NCI-H226 (cell line): ENCODE measurements at regions not wholly inside any gene's neighbourhood (a gene's known extent, or its start where the extent isn't known, plus 50 kb on each side); places are given as distances from the start of the nearest gene placed in this dataset.

ENCODE experiments used
- DNase-seq: peaks from one replicate; pipeline ENCODE4 v3.0.0-alpha.2; 2015

DNA sequence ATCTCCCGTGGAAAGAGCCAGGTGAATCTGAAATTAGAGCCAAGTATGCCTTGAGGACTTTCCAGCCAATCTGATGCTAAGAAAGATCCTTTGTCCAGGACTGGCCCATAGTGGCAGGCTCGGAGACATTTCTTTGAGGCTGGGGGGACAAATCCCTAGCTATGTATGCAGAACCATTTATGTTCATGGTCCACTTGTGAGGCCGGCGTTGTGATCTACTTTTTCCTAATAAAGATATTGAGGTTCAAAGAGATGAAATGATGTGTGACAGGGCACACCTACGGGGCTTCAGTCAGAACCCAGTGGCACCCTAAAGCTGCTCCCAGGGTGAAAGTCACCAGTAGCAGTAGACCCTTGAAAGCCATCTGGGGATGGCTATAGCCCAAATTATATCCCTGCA, 120.3 kb upstream of the MAFB start:
- DNase-seq: no peak

GRCh38 chr20:40810332-40811000, 121.4 kb upstream of the MAFB start:
- DNase-seq: no peak

- DNase-seq: no peak
Measured at GRCh38 chr20:40811004-40811403, 122.0 kb upstream of the MAFB start.

- no peak for DNase-seq
Measured at GRCh38 chr20:40811660-40812414, 122.8 kb upstream of the MAFB start.

DNA sequence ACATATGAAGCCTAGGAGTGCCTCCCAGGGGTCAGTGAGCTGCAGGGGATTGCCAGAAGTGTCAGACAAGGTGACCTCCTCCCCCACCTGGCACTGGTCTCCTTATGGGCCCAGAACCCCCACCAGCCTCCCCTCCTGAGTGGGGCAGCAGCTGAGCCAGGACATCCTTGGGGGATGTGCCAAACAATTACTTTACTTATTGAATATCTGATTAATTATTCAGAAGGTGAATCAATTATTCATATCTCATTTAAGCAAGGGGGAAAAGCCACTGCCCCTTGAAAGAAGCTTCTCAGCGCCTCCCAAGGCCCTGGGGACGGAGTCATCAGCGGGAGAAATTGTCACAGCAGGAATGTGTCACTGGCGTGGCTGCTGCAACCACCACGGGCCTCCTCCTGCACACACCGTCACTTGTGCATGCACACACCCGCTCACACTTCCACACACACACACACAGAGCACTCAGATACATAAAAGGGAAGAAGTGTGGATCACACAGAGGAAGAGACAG, 123.4 kb upstream of the MAFB start:
- DNase-seq: no peak

- DNase-seq: no peak
Measured at GRCh38 chr20:40813029-40813431, 124.0 kb upstream of the MAFB start.

DNA sequence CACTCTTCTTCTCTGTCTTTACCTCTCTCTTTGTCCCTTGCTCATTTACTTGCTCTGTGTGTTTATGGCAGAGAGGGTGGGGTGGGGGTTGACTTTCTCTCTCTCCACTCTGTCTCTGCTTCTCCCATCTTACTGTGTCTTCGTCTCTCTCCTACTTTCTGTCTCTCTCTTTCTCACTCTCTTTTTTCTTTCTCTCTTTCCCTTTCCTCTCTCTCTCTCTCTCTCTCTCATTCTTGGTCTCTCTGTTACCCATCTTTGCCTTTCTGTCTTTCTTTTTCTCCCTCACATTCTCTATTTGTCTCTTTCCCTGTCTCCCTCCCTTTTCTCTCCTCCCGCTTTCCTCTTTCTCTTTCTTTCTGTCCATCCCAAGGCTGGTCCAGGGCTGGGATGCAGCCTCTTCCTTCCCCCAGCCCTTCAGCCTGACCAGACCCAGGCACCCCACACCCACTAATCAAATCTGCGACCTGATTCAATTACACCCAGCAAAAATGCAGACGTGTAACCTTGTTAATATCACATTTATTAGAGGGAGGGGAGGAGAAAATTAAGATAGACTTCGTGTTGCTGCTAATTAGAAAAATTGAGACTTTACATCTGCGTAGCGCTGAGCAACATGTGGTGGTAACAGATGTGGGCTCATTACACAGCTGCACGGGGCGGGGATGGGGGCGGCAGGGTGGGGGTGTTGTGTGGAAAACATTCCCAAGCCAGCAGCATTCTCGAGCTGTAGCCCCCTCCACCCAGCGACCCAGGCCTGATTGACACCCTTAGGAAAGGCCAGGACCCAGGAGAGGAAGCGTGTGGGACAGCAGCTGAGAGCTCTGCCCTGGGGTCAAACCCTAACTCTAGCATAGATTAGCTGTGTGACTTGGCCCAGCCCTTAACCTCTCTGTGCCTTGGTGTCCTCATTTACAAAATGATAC, 124.9 kb upstream of the MAFB start:
- no peak for DNase-seq

DNA sequence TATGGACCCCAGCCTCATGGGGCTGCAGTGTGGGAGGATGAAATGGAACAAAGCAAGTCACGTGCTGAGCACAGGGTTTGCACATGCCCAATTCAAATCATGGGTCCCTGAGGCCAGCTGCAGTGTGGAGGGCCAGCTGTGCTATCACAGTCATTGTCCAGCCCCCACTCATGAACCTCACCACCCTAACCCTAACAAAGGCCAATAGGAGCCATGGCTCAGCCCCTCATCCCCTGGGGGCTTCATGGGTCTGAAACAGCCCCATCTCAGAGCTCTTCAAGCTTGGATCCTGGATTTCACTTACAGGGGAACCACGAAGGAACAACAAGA, 125.6 kb upstream of the MAFB start:
- DNase-seq: no peak

- DNase-seq: no peak
Measured at GRCh38 chr20:40815156-40816038, 126.4 kb upstream of the MAFB start.

DNA sequence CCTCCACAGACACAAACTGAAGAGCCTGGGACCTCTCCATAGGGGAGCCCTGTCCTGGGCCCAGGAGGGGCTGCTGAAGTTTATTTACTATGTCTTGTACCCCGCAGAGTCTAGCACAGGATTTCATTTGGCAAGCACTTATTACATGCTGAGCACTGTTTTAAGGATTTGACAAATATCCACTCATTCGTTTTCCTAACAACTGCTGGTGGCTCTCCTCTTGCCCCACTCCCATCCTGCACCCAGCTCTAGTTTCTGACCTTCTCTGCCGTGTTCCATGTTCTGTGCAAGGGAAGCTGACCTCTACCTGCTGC, 127.0 kb upstream of the MAFB start:
- DNase-seq: no peak

- DNase-seq: no peak
Measured at GRCh38 chr20:40821429-40821828, 132.4 kb upstream of the MAFB start.

DNA sequence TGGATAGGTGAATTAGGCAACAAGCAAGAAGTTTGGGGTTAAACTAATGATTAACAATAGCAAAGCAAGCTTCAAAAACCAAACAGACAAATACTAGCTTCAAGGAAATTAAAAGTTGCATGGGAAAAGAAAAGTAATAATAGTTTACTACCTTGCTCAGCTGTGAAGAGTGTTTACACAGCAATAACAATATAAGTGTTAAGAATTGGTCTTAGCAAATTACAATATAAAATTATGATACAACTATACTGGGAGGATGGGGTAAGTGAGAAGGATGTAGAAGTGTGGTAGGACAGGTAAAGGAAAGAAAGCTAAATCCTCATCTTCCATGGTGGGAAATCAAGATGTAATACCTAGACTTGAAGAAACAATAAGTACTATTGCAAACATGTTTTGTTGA, 137.7 kb upstream of the MAFB start:
- no peak for DNase-seq

DNA sequence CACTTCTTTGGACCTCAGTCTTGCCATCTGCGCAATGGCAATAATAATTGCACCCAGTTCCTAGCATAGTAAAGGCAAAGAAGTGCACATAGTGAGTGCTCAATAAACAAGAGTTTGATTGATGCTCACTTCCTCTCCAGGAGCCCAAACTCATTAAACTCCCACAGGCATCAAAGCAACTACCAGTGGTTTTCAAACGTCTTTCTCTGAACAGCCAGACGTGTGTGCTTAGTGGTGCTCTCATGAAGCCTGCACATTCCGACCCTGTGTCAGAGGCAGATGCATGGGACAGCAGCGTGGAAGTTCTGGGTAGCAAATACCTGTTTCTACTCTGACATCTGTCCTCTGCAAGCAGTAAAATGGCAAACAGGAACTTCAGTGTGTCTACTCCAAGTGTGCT, 146.3 kb upstream of the MAFB start:
- no peak for DNase-seq

DNA sequence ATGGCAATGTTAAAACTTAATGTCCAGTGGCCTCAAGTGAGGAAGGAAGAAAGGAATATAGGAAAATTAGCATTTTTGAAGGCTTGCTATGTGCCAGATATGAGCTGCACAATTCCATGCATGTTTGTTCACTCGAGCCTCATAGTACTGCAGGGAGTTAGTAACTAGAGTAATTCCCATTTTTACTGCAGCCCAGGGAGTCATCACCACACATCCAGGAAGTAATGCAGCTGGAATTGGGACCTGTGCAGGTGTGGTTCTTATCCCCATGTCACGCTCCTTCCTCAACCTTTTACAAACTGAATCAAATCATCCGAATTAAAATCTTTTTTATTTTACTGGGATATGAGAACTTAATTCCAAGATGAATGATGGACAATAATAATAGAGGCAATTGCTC, 149.5 kb upstream of the MAFB start:
- DNase-seq: no peak

- DNase-seq: no peak
Measured at GRCh38 chr20:40843251-40843650, 154.2 kb upstream of the MAFB start.

DNA sequence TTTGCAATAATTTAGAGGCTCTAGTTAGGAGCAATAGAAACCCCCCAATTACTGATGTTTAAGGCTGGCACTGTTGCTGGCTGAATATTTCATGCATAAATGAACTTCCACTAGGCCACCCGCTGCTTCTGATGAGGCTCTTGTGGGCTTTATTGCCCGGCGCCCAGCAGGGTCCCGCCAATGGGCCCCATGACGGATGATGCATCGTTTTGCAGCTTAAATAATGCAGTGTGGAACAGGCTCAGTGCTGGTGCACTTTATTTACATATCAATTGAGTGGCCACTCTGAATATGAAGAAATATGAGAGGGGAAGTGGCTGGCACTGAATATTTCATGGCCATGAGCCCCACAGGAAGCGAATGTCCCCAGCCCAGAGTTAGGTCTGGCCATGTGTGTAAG, 155.3 kb upstream of the MAFB start:
- no peak for DNase-seq

GRCh38 chr20:40848096-40848495, 159.1 kb upstream of the MAFB start:
- no peak for DNase-seq

- no peak for DNase-seq
Measured at GRCh38 chr20:40848526-40848925, 159.5 kb upstream of the MAFB start.

DNA sequence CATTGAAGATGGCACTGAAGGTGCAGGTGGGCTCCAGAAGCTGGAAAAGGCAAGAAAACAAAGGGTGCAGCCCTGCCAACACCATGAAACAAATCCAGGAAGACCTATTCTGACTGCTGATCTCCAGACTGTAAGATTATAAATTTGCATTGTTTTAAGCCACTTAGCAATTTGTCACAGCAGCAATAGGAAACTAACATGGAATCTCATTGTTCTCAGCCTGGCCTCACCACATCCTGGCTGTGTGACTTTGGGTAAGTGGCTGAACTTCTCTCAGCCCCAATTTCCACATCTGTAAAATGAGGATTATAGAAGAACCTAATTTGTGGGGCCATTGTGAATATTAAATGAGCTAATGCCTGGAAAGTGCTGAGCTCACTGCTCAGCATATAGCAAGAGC, 160.4 kb upstream of the MAFB start:
- DNase-seq: no peak

- DNase-seq: no peak
Measured at GRCh38 chr20:40851051-40851450, 162.0 kb upstream of the MAFB start.

GRCh38 chr20:40855269-40855668, 166.2 kb upstream of the MAFB start:
- DNase-seq: no peak

- DNase-seq: no peak
Measured at GRCh38 chr20:40856653-40857052, 167.6 kb upstream of the MAFB start.

GRCh38 chr20:40860487-40860902, 168.1 kb upstream of the TOP1 start:
- no peak for DNase-seq
